B cell (primary cell): ENCODE measurements at regions not wholly inside any gene's neighbourhood (a gene's known extent, or its start where the extent isn't known, plus 50 kb on each side); places are given as distances from the start of the nearest gene placed in this dataset.

Experiments used
- ATAC-seq: fragments of 200-7000 bp; cut with Tn5 transposase; one replicate; pipeline ENCODE4 v1.10.0; 2021; ENCODE audit warnings: low read depth, mild to moderate bottlenecking, moderate number of reproducible peaks, moderate library complexity
- CTCF ChIA-PET: fragments of 350-600 bp; sonication (Branson Sonifier 250); formaldehyde crosslinking; loops from one replicate; lab custom pipeline; 2021; ENCODE audit warnings: antibody characterized with exemption, inconsistent platforms; lab: Charles Lee
- POLR2A ChIA-PET: fragments of 350-600 bp; sonication (Branson Sonifier 250); formaldehyde crosslinking; loops from one replicate; lab custom pipeline; 2021; ENCODE audit warnings: antibody characterized with exemption; lab: Charles Lee
- DNase-seq: peaks from one replicate; pipeline ENCODE4 v3.0.0; 2013
- H2AFZ ChIP-seq: 2 replicates; pipeline ENCODE4 v1.6.1; 2012; ENCODE audit warnings: mild to moderate bottlenecking, low read depth, low read length; ENCODE audit not compliant: insufficient read depth, poor library complexity, severe bottlenecking
- H3K27ac ChIP-seq, 2 donors: 1 replicate in 1 of 2; 2 replicates in 1 of 2; pipeline ENCODE4 v1.5.1; 2012 to 2013; ENCODE audit warnings: low read length in 2 of 2, mild to moderate bottlenecking in 2 of 2, moderate library complexity in 1 of 2
- H3K27me3 ChIP-seq, 4 experiments: fragments of 200-600 bp in 1 of 4; sonication (generic) in 1 of 4; replicated peaks in 1 of 4; 1 replicate in 2 of 4; 2 replicates in 2 of 4; pipeline versions ENCODE4 v1.6.1 to v1.7.0; 2013 to 2016; ENCODE audit warnings: low read length in 3 of 4, mild to moderate bottlenecking in 2 of 4, mixed read lengths in 1 of 4, moderate library complexity in 1 of 4; ENCODE audit not compliant: insufficient read depth in 4 of 4, control insufficient read depth in 3 of 4; ENCODE audit errors: control extremely low read depth in 1 of 4
- H3K36me3 ChIP-seq, 2 experiments: replicated peaks in 1 of 2; 1 replicate in 1 of 2; 2 replicates in 1 of 2; pipeline versions ENCODE4 v1.6.1 to v1.7.1; 2013; ENCODE audit warnings: low read length in 1 of 2; ENCODE audit not compliant: insufficient read depth in 2 of 2, control insufficient read depth in 1 of 2; ENCODE audit errors: control extremely low read depth in 1 of 2, extremely low read depth in 1 of 2
- H3K4me1 ChIP-seq, 2 donors: fragments of 200-600 bp in 1 of 2; sonication (generic) in 1 of 2; 1 replicate in 1 of 2; 2 replicates in 1 of 2; pipeline versions ENCODE4 v1.5.1 to v1.6.1; 2013 to 2017; ENCODE audit warnings: low read length in 2 of 2; ENCODE audit not compliant: control insufficient read depth in 2 of 2, insufficient read depth in 2 of 2
- H3K4me2 ChIP-seq: replicated peaks from 2 replicates; pipeline ENCODE3; 2012; ENCODE audit warnings: mild to moderate bottlenecking, low read depth, low read length; ENCODE audit not compliant: poor library complexity, severe bottlenecking
- H3K4me3 ChIP-seq, 5 experiments: fragments of 200-600 bp in 1 of 5; sonication (generic) in 1 of 5; 1 replicate in 3 of 5; 2 replicates in 2 of 5; pipeline versions ENCODE4 v1.5.1 to v1.7.0; 2011 to 2016; ENCODE audit warnings: low read length in 4 of 5, mild to moderate bottlenecking in 4 of 5, low read depth in 2 of 5, control low read depth in 1 of 5, moderate library complexity in 1 of 5; ENCODE audit not compliant: insufficient read depth in 1 of 5; ENCODE audit errors: control extremely low read depth in 1 of 5, extremely low read depth in 1 of 5
- H3K79me2 ChIP-seq: fragments of 200-600 bp; sonication (generic); one replicate; pipeline ENCODE4 v1.6.0; 2016; ENCODE audit warnings: low read length; ENCODE audit not compliant: control insufficient read depth, insufficient read depth
- H3K9ac ChIP-seq: fragments of 200-600 bp; sonication (generic); 2 replicates; pipeline ENCODE4 v1.6.1; 2017; ENCODE audit warnings: mild to moderate bottlenecking, low read length, moderate library complexity
- H3K9me3 ChIP-seq, 3 donors: one replicate each; pipeline versions ENCODE4 v1.6.1 to v1.7.1; 2013; ENCODE audit warnings: low read length in 2 of 3; ENCODE audit not compliant: control insufficient read depth in 2 of 3, insufficient read depth in 1 of 3; ENCODE audit errors: control extremely low read depth in 1 of 3
- H4K20me1 ChIP-seq: 2 replicates; pipeline ENCODE4 v1.6.0; 2012; ENCODE audit warnings: mild to moderate bottlenecking, low read length; ENCODE audit not compliant: insufficient read depth, control insufficient read depth, poor library complexity, severe bottlenecking
- H3K27ac Mint-ChIP-seq: one replicate; pipeline ENCODE4 v1.8.0; 2021; ENCODE audit warnings: mixed read lengths
- H3K27me3 Mint-ChIP-seq: one replicate; pipeline ENCODE4 v1.8.0; 2021; ENCODE audit warnings: mixed read lengths
- H3K4me1 Mint-ChIP-seq: one replicate; pipeline ENCODE4 v1.8.0; 2021; ENCODE audit warnings: mixed read lengths
- H3K4me3 Mint-ChIP-seq: one replicate; pipeline ENCODE4 v1.8.0; 2021; ENCODE audit warnings: mixed read lengths
- H3K9me3 Mint-ChIP-seq: one replicate; pipeline ENCODE4 v1.8.0; 2022; ENCODE audit warnings: mixed read lengths; ENCODE audit not compliant: insufficient read depth
- CTCF ChIP-seq: fragments of 200-600 bp; IDR thresholded peaks from one replicate; pipeline ENCODE4 v1.8.0; 2022; ENCODE audit warnings: antibody characterized with exemption, mild to moderate bottlenecking
- EZH2 ChIP-seq: IDR thresholded peaks from 2 replicates; pipeline ENCODE4 v1.6.1; 2012; ENCODE audit warnings: borderline replicate concordance, low read depth, mild to moderate bottlenecking, moderate library complexity, low read length; ENCODE audit not compliant: insufficient read depth, poor library complexity, severe bottlenecking
- WGBS: methylation state at CpG from one replicate; pipeline ENCODE4 v1.1.5; 2013; ENCODE audit warnings: missing lambda C conversion rate; ENCODE audit not compliant: insufficient coverage; 5-methylcytosine and 5-hydroxymethylcytosine counted together
- intact Hi-C: fragments of 100-400 bp; cut with micrococcal nuclease; formaldehyde crosslinking; loops from one replicate; pipeline ENCODE4 v1.10.0; 2022

DNA sequence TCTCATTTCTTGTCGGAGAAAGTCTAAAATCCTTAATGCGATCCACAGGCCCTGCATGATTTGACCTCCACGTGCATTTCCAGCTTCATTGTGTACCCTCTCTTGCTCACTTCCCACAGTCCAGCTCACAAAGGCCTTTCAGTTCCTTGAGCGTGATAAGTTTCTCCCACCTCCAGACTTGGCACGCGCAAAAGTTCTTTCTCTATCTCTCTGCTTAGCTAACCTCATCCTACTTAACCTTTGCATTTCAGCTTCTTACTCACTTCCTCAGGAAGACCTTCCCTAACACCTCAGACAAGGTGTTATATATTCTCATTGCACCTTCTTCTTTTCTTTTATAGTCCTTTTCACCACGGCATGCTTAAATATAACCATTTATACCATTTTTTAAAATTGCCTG, 124.8 kb upstream of the XPO1 start:
- Histone ChIP-seq H3K79me2 (no peaks in the 10 kb centered on the region), H3K4me3 (no peak overlapping the region), H3K27ac (no peak overlapping the region), H3K4me2 (no peak overlapping the region), H2AFZ (no peak overlapping the region), H3K27me3 (no peaks in the 10 kb centered on the region), H3K4me1 (no peaks in the 10 kb centered on the region), H4K20me1 (no peaks in the 10 kb centered on the region), H3K36me3 (no peaks in the 10 kb centered on the region), H3K9me3 (no peaks in the 10 kb centered on the region), H3K9ac (no peak overlapping the region)
- intact Hi-C loops: no loop called here
- Mint-ChIP-seq H3K9me3 (no peaks in the 10 kb centered on the region), H3K27ac (no peak overlapping the region), H3K4me1 (no peaks in the 10 kb centered on the region), H3K27me3 (no peaks in the 10 kb centered on the region), H3K4me3 (no peak overlapping the region)
- DNase-seq (no peak), ATAC-seq (no peak)
- POLR2A ChIA-PET: no interaction called here
- TF ChIP-seq CTCF: no peak
- TF ChIP-seq EZH2: no peak
- 94% methylated on average over 6 of the region's 7 CpGs for WGBS
- CTCF ChIA-PET: interaction anchor here (1.1 kb wide), 1 partner anchor 237 kb away, joined by 3 read pairs; no protein-coding TSS in a partner anchor

DNA sequence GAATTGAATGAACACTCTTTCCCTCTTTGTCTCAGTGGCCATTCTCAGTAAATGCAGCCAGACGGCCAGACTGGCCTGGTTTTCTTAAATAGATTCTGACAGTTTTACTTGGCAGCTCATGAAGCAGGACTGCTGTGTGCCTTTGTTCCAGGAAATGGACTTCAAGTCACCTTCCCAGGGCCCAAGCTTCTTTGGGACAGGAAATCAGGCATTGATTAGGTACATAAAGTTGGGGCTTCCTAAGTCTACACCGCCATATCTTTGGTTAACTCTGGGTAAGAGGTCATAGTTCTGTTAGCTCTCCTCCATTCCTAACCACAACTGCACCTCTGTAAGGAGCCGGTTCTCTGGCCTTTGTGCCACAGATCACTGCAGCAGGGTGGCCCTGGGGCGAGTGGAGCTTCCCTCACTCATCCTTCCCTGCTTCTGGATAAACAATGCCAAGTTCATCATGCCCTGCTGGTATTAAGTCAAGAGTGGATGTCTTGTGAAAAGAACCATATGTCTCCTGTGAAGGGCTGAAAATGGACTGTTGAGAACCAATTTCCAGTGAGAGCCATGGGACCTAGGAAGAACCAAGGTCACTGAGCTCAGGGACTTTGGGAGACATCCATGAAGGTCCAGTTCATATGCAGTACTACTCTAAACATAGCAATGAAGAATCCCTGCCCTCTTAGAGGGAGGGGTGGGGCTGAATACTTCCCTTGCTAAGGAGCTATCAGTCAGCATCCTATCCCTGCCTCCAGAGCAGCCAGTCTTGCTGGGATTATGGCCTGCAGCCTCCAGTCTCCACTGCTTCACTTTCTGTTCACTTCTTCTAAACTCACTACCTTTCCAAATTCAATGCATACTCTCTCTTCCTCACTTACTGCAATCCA, 122.6 kb upstream of the XPO1 start:
- no peak overlapping the region for H3K27ac Mint-ChIP-seq
- H3K4me3 Mint-ChIP-seq: no peak overlapping the region
- no peaks in the 10 kb centered on the region for H3K27me3 ChIP-seq

More for the DNA sequence above, 122.6 kb upstream of the XPO1 start:
- Mint-ChIP-seq H3K4me1 (no peaks in the 10 kb centered on the region), H3K9me3 (no peaks in the 10 kb centered on the region), H3K27me3 (no peaks in the 10 kb centered on the region)
- no peak for TF ChIP-seq CTCF
- TF ChIP-seq EZH2: no peak
- Histone ChIP-seq H3K27ac (no peak overlapping the region), H2AFZ (no peak overlapping the region), H3K4me2 (no peak overlapping the region), H3K9me3 (no peaks in the 10 kb centered on the region), H4K20me1 (no peaks in the 10 kb centered on the region), H3K79me2 (no peaks in the 10 kb centered on the region), H3K4me1 (no peaks in the 10 kb centered on the region), H3K4me3 (no peak overlapping the region), H3K9ac (no peak overlapping the region), H3K36me3 (no peaks in the 10 kb centered on the region)
- DNase-seq (no peak), ATAC-seq (no peak)
- WGBS: 78% methylated on average over 1 of the region's 4 CpGs
- intact Hi-C loops: no loop called here
- POLR2A ChIA-PET: no interaction called here
- CTCF ChIA-PET: interaction anchor here (1.2 to 1.8 kb wide), 4 partner anchors 9 to 234 kb away, joined by 3 to 7 read pairs (median 4); no protein-coding TSS in a partner anchor
